ENCODE measurements at regions not wholly inside any gene's neighbourhood (a gene's known extent, or its start where the extent isn't known, plus 50 kb on each side); places are given as distances from the start of the nearest gene placed in this dataset.
"Not testable (repeated sequence)": the region's sequence is repeated elsewhere in the genome, so short reads cannot be mapped to it uniquely, and the experiment has no call there.

DNA sequence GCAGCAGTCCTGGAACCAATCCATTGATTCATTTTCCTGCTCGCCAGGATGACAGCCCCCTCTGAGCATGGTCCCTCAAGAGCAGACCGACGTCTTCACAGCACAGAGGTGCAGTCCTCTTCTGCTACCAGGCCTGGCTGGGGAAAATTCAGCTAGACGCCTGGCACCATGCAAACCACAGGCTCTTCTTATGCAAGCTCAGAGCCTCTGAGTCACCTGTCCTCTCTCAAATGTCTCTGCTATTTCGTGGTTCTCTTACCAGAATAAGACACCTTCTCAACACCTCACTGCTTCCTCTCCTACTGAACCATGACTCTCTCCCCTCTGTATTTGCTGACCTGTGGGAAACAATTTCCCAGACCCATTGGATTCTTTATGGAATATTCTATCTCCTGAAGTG, 79.8 kb upstream of the CYRIA start:
- DNase-seq: peak; percentile 79

GRCh38 chr2:16744521-16744920, 78.9 kb upstream of the CYRIA start:
- DNase-seq: no peak

DNA sequence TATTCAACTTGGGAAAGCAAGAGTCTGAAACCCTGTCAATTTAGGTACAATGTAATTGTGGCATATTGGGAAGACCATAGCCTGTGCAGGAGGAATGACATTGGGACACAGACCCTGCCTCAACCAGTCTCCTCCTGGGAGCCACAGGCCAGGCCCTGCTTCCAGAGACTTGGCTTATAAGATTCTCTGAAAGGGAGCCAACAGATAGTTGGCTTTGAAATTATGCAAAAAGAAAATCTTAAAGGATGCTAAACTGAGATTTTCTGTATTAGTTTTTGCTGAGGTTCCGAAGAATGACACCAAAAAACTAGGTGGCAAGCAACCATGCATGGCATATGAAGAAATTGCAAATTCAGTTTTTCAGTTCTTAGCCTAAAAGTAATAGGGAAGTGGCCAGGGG, 76.4 kb upstream of the CYRIA start:
- no peak for DNase-seq

GRCh38 chr2:16741498-16741897, 75.9 kb upstream of the CYRIA start:
- no peak for DNase-seq

DNA sequence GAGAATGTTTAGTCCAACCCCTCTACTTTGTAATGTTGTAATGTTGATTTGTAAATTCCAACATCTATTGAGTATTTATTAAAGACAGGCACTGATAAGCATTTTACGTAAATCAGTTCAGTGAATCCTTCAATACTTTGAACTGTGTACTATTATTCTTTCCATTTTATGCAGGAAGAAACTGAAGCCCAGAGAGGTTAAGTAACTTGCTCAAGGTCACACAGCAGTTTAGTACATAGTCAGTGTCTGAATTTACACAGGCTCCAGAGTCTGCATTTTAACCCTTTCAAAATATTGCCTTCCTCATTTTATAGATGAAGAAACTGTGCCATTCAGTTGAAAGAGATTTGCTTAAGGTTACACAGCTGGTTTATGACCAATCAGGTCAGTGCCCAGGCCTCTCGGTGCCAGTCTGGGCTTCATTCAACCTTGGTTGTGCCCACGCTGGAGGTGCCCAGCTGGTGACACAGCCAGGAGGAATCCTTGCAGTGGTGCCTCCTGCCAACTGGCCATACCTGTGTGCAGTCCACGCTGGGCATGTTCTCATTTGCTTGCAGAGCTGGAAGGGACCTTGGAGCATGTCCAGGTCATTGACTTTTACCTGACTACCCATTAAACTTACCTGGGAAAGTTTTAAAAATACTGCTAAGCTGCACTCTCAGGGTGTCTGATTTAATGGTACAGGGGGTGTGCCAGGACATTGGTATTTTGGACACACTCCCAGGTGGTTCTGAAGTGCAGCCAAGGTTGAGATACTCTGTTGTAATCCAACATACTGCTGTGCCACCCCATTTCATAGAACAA, 74.3 kb upstream of the CYRIA start:
- DNase-seq: no peak

DNA sequence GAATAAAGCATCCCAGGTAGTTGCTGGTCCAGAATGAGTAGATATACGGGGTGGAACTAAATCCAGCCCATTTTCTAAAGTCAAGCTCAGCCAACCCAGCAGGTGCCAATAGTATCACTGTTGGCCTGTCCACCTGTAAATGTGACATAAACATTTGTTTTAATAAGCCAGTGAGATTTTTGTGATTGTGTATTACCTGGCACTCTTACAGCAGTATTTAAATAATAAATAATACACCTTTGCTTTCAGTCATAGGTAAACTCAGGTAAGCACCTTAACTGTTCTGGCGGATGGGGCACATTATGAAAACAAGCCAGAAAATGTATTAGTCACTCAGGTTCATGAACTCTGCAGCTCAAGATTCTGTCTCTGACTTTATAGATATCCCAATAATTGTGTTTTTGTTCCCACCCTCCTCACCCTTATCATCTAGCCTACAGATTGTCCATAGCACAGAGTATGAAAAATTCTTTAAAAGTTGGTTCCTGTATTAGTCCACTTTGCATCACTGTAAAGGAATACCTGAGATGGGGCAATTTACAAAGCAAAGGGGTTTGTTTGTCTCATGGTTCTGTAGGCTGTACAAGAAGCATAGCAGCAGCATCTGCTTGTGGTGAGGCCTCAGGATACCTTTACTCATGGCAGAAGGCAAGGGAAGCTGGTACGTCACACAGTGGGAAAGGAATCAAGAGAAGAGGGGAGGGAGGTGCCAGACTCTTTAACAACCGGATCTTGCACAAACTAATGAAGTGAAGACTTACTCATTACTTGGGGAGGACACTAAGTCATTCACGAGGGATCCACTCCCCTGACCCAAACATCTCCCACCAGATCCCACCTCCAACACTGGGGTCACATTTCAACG, 73.0 kb upstream of the CYRIA start:
- no peak for DNase-seq

DNA sequence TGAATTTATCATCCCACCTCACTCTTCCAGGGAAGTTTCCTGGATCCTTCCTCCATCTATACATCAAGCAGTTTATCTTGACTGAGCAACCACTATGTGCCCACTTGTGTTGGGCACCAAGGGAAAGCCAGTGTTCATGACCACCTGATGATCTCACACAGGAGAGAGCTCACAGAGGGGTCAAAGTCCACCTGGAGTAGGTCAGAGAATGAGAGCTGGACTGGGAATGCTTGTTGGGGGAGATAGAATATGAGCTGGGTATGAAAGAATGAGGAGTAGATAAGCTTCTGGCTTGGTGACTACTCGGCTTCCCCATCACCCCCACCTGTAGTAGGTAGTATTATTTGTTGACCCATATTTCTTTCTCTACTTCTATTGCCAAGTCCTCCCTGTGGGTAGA, 72.2 kb upstream of the CYRIA start:
- DNase-seq: no peak

DNA sequence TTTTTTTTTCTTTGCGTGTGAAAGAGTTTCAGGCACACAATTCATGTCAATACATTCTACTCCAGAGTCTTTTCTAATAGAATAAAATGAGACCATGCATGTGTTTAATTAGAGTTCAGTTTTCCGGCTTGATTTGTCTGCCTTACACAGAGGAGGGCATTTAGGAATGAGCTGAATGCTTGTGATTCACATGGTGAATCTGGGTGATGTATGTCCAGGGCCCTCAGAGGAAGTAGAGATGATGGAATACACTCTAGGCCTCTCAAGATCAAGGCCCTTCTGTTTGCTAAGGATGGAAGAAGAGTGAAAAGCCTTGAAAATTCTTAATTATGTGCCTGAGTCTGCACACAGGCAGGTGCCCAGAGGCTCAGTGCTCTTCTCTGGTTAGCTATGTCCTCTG, 71.0 kb upstream of the CYRIA start:
- DNase-seq: no peak

GRCh38 chr2:16729335-16729734, 63.7 kb upstream of the CYRIA start:
- no peak for DNase-seq

DNA sequence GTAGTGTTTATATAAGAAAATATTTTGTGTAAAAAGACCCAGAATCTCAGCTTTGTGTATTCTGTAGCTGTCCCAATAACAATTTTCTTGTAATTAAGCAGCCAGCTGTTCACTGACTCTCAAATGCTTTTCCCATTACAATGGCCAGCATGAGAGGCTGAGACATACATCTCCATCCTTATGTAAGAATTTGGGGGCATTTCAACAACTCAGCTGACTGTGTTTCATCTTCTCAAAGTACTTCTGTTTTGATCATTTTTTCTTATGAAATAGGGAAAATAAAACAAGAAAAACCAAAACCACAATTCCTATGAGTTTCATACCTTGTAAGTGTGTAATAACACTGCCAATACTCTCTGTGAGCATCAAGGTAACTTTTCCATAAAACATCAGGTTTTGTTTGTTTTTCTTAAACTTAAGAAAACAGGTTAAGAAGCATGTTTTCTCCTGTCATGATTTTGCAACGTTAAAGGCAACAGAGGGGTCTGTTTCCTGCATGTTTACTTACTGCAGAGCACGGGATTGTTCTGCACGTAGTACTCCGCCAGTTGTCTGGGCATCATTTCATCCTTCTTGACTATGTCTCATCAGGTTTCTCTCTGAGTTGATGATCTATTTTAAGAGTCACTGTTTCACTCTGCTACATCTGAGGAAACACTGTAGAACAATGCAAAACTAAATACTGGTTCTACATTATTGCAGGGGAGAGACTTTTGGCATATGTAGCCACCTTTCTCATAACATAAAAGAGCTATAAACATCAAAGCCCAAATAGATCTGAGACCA, 62.9 kb upstream of the CYRIA start:
- no peak for DNase-seq

GRCh38 chr2:16727849-16728248, 62.2 kb upstream of the CYRIA start:
- not testable (repeated sequence) for DNase-seq

DNA sequence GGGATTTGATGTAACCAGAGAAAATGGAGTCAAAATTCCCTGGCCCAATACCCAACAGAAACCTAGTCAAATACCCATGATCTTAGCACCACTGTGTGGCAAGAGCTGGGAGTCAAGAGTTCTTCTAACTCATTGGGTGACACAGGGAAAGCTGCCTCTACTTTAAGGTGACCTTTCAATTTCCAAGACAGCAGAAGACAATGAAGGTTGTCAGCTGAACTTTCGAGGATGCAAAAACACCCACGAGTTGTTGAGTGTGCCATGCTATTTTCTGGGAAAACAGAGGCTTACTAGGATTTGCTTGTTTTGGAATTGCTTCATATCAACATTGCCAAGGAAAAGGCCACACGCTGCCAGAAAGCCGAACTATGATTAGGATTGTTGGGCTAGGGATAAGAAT, 61.6 kb upstream of the CYRIA start:
- no peak for DNase-seq

DNA sequence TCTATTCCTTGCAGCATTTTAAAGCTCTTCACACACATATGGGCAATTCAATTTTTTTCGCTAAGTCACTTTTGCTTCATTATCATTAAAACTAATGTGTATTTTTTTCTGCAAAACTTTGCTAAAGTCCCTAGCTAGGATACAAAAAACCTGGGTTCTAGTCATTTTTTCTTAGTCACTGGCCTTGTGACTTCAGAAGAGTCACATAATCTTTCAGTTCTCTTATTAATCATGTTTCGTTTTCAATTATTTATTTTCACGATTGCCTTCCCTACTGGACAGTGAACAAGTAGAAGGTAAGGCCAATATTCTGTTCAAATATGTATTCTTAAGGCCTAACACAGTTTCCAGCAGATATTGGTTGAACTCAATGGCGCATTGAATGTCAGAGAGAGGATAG, 60.9 kb upstream of the CYRIA start:
- DNase-seq: no peak

DNA sequence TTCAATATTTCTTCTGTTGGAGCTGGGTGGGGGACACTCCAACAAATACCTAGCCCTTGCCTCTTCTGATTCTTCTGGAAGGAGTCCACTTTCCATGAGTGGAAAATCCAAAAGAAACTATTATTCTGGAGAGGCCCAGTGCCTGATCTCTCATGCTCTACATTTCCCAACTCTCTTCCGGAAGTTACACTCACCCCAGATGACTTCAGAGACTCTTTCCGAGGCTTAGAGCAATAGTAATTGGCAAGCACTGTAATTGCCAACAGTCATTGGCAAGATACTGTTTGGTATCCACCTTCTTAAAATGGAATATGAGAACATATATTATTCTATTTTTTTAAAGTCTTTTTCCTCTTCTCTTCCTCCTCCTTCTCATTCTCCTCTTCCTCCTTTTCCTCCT, 60.5 kb upstream of the CYRIA start:
- DNase-seq: no peak

DNA sequence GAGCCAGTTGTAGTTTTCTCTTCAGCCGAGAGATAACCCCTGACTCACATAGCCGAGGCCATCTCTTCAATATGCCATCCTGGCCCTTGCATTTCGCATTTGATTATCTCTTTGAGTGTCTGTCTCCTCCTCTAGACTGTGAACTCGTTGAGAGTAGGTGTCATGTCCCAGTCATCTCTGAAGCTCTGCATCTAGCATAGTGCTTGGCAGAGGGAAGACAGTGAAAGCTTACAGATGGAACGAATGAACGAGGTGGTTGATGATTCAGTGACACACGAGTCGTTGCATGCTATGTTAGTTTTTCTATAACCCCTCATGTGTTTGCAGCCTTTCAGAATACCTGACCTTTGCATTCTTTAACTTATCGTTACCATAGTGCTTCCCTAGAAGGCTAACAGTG, 59.9 kb upstream of the CYRIA start:
- DNase-seq: no peak

- DNase-seq: no peak
Observed at GRCh38 chr2:16722677-16723076, 57.0 kb upstream of the CYRIA start.

DNA sequence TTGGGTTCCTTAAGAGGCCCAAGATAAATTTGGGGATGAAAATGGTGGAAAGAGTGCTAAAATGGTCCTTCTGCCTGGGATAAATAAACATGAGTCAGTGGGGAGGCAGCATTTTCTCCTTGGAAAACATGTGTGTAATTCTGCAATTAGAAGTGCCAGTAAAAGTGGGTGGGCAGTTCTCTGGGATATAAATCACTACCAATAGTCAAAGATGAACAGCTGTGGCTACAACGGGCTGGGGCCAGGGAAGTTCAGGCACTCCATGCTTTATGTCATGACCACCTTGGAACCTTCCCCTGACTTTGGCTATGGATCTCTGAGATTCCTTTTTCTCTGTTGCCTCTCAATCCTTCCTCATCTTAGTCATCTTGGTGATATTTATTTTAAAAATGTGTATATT, 56.5 kb upstream of the CYRIA start:
- DNase-seq: no peak

DNA sequence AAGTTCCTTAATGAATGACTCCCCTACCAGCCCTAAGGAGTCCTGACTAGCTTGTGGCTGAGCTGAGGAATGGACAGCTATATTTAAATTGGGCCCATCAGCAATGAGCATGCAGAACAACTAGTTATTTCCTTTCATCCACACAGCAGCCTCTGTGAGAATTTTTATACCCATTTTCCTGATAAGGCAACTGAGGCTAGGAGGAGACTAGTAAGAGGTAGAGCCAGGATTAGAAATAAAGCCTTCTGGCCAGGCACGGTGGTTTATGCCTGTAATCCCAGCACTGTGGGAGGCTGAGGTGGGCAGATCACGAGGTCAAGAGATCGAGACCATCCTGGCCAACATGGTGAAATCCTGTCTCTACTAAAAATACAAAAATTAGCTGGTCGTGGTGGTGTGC, 55.9 kb upstream of the CYRIA start:
- DNase-seq: not testable (repeated sequence)

DNA sequence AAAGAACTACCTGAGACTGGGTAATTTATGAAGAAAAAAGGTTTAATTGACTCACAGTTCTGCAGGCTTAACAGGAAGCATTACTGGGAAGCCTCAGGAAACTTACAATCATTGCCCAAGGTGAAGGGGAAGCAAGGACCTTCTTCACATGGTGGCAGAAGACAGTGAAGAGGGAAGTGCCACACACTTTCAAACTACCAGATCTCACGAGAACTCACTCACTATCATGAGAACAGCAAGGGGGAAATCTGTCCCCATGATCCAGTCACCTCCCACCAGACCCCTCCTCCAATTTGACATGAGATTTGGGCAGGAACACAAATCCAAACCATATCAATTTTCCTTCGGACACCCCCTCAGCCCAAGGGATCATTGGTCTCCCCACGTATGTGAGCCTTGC, 55.1 kb upstream of the CYRIA start:
- not testable (repeated sequence) for DNase-seq

- no peak for DNase-seq
Observed at GRCh38 chr2:16719485-16719808, 53.8 kb upstream of the CYRIA start.

- DNase-seq: no peak
Observed at GRCh38 chr2:16718576-16719484, 53.2 kb upstream of the CYRIA start.

- DNase-seq: no peak
Observed at GRCh38 chr2:16717477-16717876, 51.8 kb upstream of the CYRIA start.

- no peak for DNase-seq
Observed at GRCh38 chr2:16716944-16717343, 51.3 kb upstream of the CYRIA start.
